Astrocyte of the spinal cord (primary cell): ENCODE measurements at regions not wholly inside any gene's neighbourhood (a gene's known extent, or its start where the extent isn't known, plus 50 kb on each side); places are given as distances from the start of the nearest gene placed in this dataset.

Experiments
- DNase-seq: peaks from one replicate; pipeline ENCODE4 v3.0.0; 2011; ENCODE audit warnings: low read depth, low spot score
- H3K4me3 ChIP-seq: 2 replicates; pipeline ENCODE4 v1.5.1; 2011; ENCODE audit warnings: low read depth, mild to moderate bottlenecking, low read length, moderate library complexity
- in situ Hi-C: cut with HindIII; loops from 2 replicates; pipeline ENCODE4 v1.10.0; 2017; ENCODE audit warnings: low sequenced_read_pairs
- TF ChIP-seq, protein P1 (sequence below): IDR thresholded peaks from 2 replicates; pipeline ENCODE4 v1.5.1; 2012; ENCODE audit warnings: low read depth, mild to moderate bottlenecking, low read length, inconsistent platforms

- TF ChIP-seq, protein P1, sequence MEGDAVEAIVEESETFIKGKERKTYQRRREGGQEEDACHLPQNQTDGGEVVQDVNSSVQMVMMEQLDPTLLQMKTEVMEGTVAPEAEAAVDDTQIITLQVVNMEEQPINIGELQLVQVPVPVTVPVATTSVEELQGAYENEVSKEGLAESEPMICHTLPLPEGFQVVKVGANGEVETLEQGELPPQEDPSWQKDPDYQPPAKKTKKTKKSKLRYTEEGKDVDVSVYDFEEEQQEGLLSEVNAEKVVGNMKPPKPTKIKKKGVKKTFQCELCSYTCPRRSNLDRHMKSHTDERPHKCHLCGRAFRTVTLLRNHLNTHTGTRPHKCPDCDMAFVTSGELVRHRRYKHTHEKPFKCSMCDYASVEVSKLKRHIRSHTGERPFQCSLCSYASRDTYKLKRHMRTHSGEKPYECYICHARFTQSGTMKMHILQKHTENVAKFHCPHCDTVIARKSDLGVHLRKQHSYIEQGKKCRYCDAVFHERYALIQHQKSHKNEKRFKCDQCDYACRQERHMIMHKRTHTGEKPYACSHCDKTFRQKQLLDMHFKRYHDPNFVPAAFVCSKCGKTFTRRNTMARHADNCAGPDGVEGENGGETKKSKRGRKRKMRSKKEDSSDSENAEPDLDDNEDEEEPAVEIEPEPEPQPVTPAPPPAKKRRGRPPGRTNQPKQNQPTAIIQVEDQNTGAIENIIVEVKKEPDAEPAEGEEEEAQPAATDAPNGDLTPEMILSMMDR, result no peak
- DNase-seq, result no peak
- in situ Hi-C loops, result no loop called here
- no peak overlapping the region for H3K4me3 ChIP-seq
These were observed 147.8 kb upstream of the EEPD1 start for GRCh38 chr7:36005293-36005692.

DNA sequence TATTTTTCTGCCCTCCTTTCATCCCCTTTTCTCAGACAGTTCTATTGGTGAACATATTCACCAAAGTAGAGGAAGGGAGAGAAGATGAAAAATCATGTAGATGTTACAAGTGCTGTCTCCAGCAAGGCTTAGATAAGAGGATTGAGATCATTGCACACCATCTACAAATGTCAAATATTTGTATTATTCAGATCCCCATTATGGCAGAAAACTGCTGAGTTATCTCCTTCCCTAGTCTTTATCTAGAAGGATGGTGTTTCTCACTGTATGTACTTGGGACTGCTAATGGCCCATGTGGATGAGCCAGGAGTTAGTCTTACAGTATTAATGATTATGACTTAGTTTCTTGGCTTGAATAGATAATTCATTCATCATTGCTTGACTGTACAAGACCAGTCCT is 147.2 kb upstream of the EEPD1 start:
- no peak overlapping the region for H3K4me3 ChIP-seq
- in situ Hi-C loops, result no loop called here
- TF ChIP-seq, protein P1, result no peak
- DNase-seq, result no peak

DNA sequence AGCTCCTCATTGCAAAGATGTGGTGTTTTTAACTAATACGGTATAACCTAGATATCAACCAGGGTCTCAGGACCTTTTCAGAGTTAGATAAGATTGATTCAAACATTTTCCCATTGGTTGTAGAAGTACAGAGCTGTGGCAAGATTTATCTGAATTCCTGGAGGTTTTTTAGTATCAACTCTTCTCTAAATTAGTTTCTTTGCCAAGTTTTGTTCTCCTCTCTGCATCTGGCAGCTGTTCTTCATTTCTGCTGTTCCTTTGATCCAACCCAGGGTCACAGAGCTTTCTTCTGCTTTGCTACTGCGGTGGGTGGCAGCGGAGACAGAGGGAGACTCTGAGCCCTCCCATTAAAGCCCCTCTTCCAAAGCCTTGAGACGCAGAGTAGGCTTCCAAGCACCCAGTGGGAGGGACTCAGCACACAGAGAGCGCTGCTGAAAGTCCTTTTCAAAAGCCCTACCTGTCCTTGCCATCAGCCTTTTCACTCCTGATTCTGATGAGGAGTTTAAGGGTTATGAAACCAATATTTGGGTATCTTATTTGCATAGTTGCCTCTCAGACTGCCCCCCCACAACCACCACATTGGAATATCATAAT is 146.3 kb upstream of the EEPD1 start:
- DNase-seq, result no peak
- in situ Hi-C loops, result no loop called here
- H3K4me3 ChIP-seq, result no peak overlapping the region
- TF ChIP-seq, protein P1, result no peak

- DNase-seq, result no peak
- TF ChIP-seq, protein P1, result no peak
- no peak overlapping the region for H3K4me3 ChIP-seq
- in situ Hi-C loops, result no loop called here
These were observed 142.1 kb upstream of the EEPD1 start for GRCh38 chr7:36010656-36011587.

GRCh38 chr7:36011588-36011965 is 141.5 kb upstream of the EEPD1 start:
- no peak for DNase-seq
- in situ Hi-C loops, result no loop called here
- no peak overlapping the region for H3K4me3 ChIP-seq
- TF ChIP-seq, protein P1, result no peak

- in situ Hi-C loops, result no loop called here
- TF ChIP-seq, protein P1, result no peak
These were observed 139.6 kb upstream of the EEPD1 start for GRCh38 chr7:36013246-36014014.

More at GRCh38 chr7:36013246-36014014, 139.6 kb upstream of the EEPD1 start:
- DNase-seq, result no peak
- no peak overlapping the region for H3K4me3 ChIP-seq
